ENCODE measurements at regions not wholly inside any gene's neighbourhood (a gene's known extent, or its start where the extent isn't known, plus 50 kb on each side); places are given as distances from the start of the nearest gene placed in this dataset.

DNA sequence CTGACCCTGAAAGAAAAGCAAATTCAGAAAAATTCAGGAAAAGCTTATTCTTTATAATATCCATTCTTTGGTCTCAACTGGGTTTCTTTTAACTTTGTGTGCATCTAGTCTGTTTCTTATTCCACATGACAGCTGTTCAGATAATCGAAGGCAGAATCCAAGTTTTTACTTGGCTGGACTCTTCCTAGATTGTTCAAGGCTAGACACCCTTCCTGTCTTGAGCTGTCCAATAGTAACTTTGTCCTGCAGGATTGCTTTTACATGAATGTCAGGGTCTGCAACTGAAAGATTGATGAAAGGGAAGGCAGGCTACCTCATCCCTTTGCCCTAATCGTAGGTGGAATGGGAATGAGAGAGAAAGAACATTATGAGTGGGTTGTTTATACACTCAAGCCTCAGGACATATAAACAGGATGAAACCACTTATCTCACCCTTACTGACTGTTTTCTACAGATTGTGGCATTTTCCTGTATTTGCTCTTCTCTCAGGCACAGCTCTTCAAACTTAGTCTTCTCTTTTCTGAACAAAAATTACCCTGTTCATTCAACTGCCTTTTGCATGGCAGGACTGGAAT, 76.9 kb downstream of the LEPR start:
- TF ChIP-seq, protein P1, sequence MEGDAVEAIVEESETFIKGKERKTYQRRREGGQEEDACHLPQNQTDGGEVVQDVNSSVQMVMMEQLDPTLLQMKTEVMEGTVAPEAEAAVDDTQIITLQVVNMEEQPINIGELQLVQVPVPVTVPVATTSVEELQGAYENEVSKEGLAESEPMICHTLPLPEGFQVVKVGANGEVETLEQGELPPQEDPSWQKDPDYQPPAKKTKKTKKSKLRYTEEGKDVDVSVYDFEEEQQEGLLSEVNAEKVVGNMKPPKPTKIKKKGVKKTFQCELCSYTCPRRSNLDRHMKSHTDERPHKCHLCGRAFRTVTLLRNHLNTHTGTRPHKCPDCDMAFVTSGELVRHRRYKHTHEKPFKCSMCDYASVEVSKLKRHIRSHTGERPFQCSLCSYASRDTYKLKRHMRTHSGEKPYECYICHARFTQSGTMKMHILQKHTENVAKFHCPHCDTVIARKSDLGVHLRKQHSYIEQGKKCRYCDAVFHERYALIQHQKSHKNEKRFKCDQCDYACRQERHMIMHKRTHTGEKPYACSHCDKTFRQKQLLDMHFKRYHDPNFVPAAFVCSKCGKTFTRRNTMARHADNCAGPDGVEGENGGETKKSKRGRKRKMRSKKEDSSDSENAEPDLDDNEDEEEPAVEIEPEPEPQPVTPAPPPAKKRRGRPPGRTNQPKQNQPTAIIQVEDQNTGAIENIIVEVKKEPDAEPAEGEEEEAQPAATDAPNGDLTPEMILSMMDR (IDR thresholded peaks at IDR 0.05; ENCODE audit: low read depth, low read length, missing control alignments) = no peak
- H3K4me3 ChIP-seq (ENCODE audit: low read depth, low read length) = no peak overlapping the region
- DNase-seq (ENCODE audit: low read depth) = no peak

GRCh38 chr1:65503427-65503826, 83.0 kb downstream of the LEPR start:
- DNase-seq (ENCODE audit: low read depth) = no peak
- TF ChIP-seq, protein P1 (IDR thresholded peaks at IDR 0.05; ENCODE audit: low read depth, low read length, missing control alignments) = no peak
- no peak overlapping the region for H3K4me3 ChIP-seq (ENCODE audit: low read depth, low read length)

DNA sequence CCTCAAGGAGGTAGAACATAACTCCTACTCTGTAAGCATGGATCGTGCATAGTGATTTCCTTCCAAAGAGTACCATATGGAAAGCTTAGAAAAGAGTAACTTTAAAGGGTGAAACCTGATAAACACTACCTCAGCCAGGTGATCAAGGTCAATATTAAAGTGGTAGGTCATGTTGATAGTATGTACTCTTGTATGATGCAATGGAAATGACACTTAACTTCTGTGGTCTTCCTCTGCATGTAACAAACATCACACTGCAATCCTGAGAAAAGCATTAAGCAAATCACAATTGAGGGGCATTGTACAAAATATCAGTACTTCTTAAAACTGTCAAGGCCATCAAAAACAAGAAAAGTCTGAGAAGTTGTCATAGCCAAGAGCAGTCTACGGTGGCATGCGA, 83.8 kb downstream of the LEPR start:
- H3K4me3 ChIP-seq (ENCODE audit: low read depth, low read length) = no peak overlapping the region
- DNase-seq (ENCODE audit: low read depth) = no peak
- TF ChIP-seq, protein P1 (IDR thresholded peaks at IDR 0.05; ENCODE audit: low read depth, low read length, missing control alignments) = no peak

DNA sequence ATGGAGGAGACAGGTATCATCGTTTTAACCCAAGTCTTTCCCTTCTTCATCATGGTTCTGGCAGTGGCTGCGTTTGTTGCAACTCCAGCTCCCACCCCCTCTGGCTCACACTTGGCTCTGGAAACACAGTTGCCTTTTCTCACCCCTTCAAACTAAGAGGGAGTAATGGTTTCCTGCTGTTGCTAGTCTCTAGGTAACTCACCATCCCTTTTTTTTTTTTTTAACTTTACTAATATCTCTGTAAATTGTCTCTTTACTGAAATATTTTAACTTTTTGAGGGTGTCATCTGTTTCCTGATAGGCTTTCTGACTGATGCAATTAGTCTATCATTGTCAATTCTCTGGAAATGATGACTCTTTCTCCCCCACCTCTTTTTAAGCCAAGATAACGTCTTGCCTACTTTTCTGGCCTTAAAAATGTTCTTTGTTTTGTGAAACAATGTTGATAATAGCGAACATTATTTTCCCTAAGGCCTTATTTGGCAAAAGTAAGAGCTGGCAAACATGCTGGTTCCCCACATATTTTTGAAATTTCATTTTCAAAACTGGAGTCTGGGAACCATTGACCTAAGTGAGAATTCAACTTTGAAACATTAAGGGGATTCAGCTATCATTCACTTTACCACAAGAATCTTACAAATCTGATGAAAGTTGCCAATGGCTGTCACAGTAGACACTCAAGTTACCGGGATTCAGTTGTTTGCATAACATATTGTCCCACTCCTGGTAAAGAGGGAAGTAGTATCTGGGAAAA, 85.3 kb downstream of the LEPR start:
- TF ChIP-seq, protein P1 (IDR thresholded peaks at IDR 0.05; ENCODE audit: low read depth, low read length, missing control alignments) = no peak
- DNase-seq (ENCODE audit: low read depth) = no peak
- H3K4me3 ChIP-seq (ENCODE audit: low read depth, low read length) = no peak overlapping the region

DNA sequence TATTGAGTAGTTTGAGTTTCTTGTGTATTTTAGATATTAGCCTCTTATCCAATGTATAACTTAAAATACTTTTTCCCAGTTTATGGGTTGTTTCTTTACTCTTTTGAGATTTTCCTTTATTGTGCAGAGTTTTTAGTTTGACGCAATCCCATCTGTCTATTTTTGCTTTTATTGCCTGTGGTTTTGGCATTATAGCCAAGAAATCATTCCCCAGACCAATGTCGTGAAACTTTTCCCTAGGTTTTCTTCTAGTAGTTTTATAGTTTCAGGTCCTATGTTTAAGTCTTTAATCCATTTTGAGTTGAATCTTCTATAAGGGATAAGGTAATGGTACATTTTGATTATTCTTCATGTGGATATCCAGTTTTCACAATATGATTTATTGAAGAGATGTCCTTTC, 87.6 kb downstream of the LEPR start:
- DNase-seq (ENCODE audit: low read depth) = no peak
- TF ChIP-seq, protein P1 (IDR thresholded peaks at IDR 0.05; ENCODE audit: low read depth, low read length, missing control alignments) = no peak
- H3K4me3 ChIP-seq (ENCODE audit: low read depth, low read length) = no peak overlapping the region

- H3K4me3 ChIP-seq (ENCODE audit: low read depth, low read length) = no peak overlapping the region
- DNase-seq (ENCODE audit: low read depth) = no peak
Observed at GRCh38 chr1:65509912-65510680, 89.6 kb downstream of the LEPR start.

More at GRCh38 chr1:65509912-65510680, 89.6 kb downstream of the LEPR start:
- TF ChIP-seq, protein P1 (IDR thresholded peaks at IDR 0.05; ENCODE audit: low read depth, low read length, missing control alignments) = no peak
